Neural crest cell (in vitro differentiated cells): ENCODE measurements at regions not wholly inside any gene's neighbourhood (a gene's known extent, or its start where the extent isn't known, plus 50 kb on each side); places are given as distances from the start of the nearest gene placed in this dataset.

Source experiments
- DNase-seq: peaks from one replicate; pipeline ENCODE4 v3.0.0; 2021; ENCODE audit warnings: low read depth, mixed read lengths, low spot score
- H3K27ac Mint-ChIP-seq: one replicate; pipeline ENCODE4 v1.8.0; 2021; ENCODE audit warnings: mild to moderate bottlenecking, mixed read lengths; ENCODE audit not compliant: unreplicated experiment
- H3K27me3 Mint-ChIP-seq: 2 replicates; pipeline ENCODE4 v1.8.0; 2021; ENCODE audit warnings: low read depth, mild to moderate bottlenecking, mixed read lengths
- H3K36me3 Mint-ChIP-seq: 2 replicates; pipeline ENCODE4 v1.8.0; 2021; ENCODE audit warnings: low read depth, mild to moderate bottlenecking, mixed read lengths
- H3K4me1 Mint-ChIP-seq: 2 replicates; pipeline ENCODE4 v1.8.0; 2021; ENCODE audit warnings: mixed read lengths
- H3K4me3 Mint-ChIP-seq: one replicate; pipeline ENCODE4 v1.8.0; 2021; ENCODE audit warnings: mild to moderate bottlenecking, mixed read lengths
- H3K9me3 Mint-ChIP-seq: 2 replicates; pipeline ENCODE4 v1.8.0; 2021; ENCODE audit warnings: mixed read lengths
- TF ChIP-seq, protein P1 (sequence below): fragments of 200-600 bp; sonication (generic); conservative IDR thresholded peaks from 2 replicates; pipeline ENCODE4 v1.5.0; 2021; ENCODE audit warnings: antibody characterized with exemption, mild to moderate bottlenecking

DNA sequence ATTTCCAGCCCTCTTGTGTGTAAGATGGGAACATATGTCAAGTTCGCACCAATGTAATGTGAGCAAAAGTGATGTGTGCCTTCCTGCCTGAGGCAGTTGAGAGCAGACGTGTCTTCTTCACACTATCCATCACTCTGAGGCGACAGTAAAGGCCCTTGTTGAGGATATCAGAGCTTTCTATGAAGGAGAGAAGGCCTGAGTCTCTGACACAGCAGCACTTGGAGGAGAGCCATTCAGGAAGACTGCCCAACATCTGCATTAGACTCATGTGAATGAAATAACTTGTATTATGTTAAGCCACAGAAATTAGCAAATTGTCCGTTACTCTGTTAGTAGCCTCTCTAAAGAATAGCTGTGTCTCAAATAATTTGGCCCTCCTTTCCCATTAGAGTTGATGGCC, 108.8 kb upstream of the CCDC54 start:
- no peaks in the 10 kb centered on the region for H3K9me3 Mint-ChIP-seq
- no peaks in the 10 kb centered on the region for H3K27me3 Mint-ChIP-seq
- no peak for DNase-seq
- TF ChIP-seq, protein P1, sequence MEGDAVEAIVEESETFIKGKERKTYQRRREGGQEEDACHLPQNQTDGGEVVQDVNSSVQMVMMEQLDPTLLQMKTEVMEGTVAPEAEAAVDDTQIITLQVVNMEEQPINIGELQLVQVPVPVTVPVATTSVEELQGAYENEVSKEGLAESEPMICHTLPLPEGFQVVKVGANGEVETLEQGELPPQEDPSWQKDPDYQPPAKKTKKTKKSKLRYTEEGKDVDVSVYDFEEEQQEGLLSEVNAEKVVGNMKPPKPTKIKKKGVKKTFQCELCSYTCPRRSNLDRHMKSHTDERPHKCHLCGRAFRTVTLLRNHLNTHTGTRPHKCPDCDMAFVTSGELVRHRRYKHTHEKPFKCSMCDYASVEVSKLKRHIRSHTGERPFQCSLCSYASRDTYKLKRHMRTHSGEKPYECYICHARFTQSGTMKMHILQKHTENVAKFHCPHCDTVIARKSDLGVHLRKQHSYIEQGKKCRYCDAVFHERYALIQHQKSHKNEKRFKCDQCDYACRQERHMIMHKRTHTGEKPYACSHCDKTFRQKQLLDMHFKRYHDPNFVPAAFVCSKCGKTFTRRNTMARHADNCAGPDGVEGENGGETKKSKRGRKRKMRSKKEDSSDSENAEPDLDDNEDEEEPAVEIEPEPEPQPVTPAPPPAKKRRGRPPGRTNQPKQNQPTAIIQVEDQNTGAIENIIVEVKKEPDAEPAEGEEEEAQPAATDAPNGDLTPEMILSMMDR = no peak
- peaks cover 9% of the 10 kb centered on the region for H3K4me1 Mint-ChIP-seq
- H3K4me3 Mint-ChIP-seq = no peak overlapping the region
- no peaks in the 10 kb centered on the region for H3K36me3 Mint-ChIP-seq
- no peak overlapping the region for H3K27ac Mint-ChIP-seq

DNA sequence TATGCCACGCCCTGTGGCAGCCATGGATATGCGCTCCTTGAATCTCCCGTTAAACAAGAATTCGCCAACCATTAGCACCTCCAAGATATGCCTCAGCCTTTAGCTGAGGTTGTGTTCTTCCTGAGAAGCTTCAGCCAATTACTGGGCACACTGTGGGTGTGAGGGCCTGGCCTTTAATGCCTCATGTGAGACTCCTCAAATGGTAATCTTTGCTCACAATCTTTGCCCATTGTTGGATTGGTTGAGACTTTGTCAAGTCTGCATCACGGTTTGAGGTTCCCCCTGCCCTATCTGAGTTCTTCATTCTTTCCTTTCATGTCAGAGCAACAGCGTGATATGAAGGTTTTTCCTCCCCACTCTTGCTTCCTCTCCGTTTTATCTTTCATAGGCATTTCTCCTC, 108.1 kb upstream of the CCDC54 start:
- H3K4me1 Mint-ChIP-seq = peaks cover 9% of the 10 kb centered on the region
- H3K27me3 Mint-ChIP-seq = no peaks in the 10 kb centered on the region
- H3K9me3 Mint-ChIP-seq = no peaks in the 10 kb centered on the region
- TF ChIP-seq, protein P1 = no peak
- no peak overlapping the region for H3K4me3 Mint-ChIP-seq
- DNase-seq = no peak
- H3K36me3 Mint-ChIP-seq = no peaks in the 10 kb centered on the region
- H3K27ac Mint-ChIP-seq = no peak overlapping the region

DNA sequence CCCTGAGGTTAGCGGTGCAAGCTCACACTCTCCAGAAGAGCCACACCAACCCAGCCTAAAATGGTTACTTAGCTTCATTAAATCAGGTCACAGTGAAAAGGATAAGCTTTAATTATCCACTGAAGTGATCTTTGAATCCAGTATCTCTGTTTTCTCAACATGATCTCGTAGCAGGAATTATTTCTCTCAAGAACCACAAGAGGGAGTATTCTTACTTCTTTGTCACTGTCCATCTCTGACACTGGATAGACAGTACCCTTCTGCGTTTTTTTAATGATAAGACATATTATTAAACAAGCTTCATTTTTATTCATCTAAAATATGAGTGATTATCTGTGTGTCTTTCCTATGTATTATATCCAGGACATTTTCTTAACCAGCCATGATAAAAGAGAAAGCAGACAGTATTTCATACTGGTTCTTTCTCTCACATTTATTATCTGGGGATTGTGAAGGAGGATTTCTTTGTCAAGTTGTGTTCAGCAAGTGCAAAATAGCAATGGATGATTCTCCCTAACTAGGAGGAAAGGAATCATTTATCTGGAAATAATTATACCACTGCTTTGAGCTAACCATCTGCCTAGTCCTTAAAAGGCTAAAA, 105.4 kb upstream of the CCDC54 start:
- no peak overlapping the region for H3K27ac Mint-ChIP-seq

DNA sequence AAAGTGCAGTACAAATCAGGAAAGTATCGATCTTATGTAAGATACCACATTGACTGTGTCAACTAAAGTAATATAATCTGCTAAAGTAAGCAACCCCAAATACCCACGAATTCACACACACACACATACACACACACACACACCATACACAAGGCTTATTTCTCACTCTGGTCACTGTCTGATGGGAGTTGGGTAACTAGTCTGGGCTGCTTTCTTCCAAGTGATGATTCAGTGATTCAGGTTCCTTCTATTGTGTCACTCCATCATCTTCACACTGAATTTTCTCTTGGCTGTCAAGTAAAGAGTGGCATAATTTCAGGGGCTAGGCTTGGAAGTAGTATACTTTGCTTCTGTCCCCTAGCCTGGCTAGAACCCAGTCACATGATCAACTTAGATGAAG, 104.8 kb upstream of the CCDC54 start:
- Mint-ChIP-seq H3K4me1 (no peaks in the 10 kb centered on the region), H3K27ac (no peak overlapping the region), H3K9me3 (no peaks in the 10 kb centered on the region), H3K4me3 (no peak overlapping the region), H3K36me3 (no peaks in the 10 kb centered on the region), H3K27me3 (no peaks in the 10 kb centered on the region)
- TF ChIP-seq, protein P1 = no peak
- no peak for DNase-seq

More for the DNA sequence above, 105.4 kb upstream of the CCDC54 start:
- TF ChIP-seq, protein P1 = peak; percentile 83
- Mint-ChIP-seq H3K4me3 (no peak overlapping the region), H3K27me3 (no peaks in the 10 kb centered on the region), H3K9me3 (no peaks in the 10 kb centered on the region), H3K36me3 (no peaks in the 10 kb centered on the region), H3K4me1 (no peaks in the 10 kb centered on the region)
- no peak for DNase-seq

DNA sequence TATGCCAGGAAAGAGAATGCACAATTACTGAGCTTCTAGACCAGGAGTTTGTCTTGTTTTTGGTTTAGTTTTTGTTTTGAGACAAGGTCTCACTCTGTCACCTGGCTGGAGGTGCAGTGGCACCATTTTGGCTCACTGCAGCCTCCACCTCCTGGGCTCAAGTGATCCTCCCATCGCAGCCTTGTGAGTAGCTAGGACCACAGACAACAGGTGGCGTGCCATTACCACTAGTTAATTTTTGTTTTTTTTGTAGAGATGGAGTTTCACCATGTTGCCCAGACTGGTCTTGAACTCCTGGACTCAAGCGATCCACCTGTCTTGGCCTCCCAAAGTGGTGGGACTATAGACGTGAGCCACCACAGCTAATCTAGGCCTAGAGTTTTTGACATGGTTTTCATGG, 104.4 kb upstream of the CCDC54 start:
- Mint-ChIP-seq H3K27me3 (no peaks in the 10 kb centered on the region), H3K4me1 (no peaks in the 10 kb centered on the region), H3K36me3 (no peaks in the 10 kb centered on the region), H3K4me3 (no peak overlapping the region), H3K9me3 (no peaks in the 10 kb centered on the region), H3K27ac (no peak overlapping the region)
- TF ChIP-seq, protein P1 = no peak
- no peak for DNase-seq
